ENCODE measurements at regions not wholly inside any gene's neighbourhood (a gene's known extent, or its start where the extent isn't known, plus 50 kb on each side); places are given as distances from the start of the nearest gene placed in this dataset.

DNA sequence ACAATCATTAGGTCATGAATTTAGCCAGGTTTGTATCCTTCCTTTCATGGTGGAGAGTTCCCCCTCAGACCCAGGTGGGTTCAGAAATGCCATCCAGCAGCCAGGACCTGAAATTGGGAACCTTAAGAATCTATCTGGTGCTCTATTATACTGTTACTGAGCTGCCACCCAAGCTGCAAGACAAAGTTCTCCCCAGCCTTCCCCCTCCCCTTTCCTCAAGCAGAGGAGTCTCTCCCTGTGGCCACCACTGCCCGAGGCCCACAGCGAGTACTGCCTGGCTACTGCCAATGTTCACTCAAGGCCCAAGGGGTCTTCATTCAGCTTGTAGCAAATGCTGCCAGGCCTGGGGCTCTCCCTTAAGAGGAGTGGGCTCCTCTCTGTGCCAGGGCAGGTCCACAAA, 133.8 kb downstream of the TMEM38B start:
- Histone ChIP-seq H3K9me3 (ENCODE audit: control insufficient read depth, insufficient read depth, low read length) (peaks cover under 1% of the 10 kb centered on the region), H3K27ac (ENCODE audit: low read depth, low read length) (no peak overlapping the region), H3K4me1 (ENCODE audit: control insufficient read depth, insufficient read depth, low read length) (no peaks in the 10 kb centered on the region), H3K4me3 (ENCODE audit: low read depth, low read length) (no peak overlapping the region), H3K27me3 (ENCODE audit: control insufficient read depth, insufficient read depth, low read length) (no peaks in the 10 kb centered on the region), H3K36me3 (ENCODE audit: control insufficient read depth, insufficient read depth, low read length) (no peaks in the 10 kb centered on the region)
- 100% methylated on average over 2 of the region's 2 CpGs for WGBS (ENCODE audit: insufficient coverage)
- no peak for DNase-seq (ENCODE audit: low read depth in 4 of 6, low spot score in 6 of 6)

DNA sequence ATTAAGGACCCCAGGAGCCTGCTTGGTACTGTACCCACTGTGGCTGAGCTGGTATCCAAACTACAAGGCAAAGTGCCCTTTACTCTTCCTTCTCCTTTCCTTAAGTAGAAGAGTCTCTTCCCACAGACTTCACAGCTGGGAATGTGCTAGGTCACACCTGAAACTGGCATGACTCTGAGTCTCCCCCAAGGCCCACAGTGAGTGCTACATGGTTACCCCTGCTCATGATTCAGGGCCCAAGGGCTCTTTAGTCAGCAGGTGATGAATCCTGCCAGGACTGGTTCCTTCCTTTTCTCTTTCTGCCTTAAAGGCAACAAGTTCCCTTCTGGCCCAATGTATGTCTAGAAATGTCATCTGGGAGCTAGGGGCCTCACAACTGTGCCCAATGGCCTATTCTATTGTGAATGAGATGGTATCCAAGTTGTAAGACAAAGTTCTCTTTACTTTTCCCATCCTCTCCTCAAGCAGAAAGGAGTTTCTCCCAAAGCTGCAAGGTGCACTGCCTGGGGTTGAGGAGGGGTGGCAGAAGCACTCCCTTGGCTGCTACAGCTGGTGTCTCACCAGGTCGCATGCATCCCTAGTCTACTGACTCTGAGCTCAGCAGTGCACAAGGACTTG, 134.4 kb downstream of the TMEM38B start:
- Histone ChIP-seq H3K9me3 (ENCODE audit: control insufficient read depth, insufficient read depth, low read length) (no peaks in the 10 kb centered on the region), H3K4me1 (ENCODE audit: control insufficient read depth, insufficient read depth, low read length) (no peaks in the 10 kb centered on the region), H3K27me3 (ENCODE audit: control insufficient read depth, insufficient read depth, low read length) (no peaks in the 10 kb centered on the region), H3K4me3 (ENCODE audit: low read depth, low read length) (no peak overlapping the region), H3K27ac (ENCODE audit: low read depth, low read length) (no peak overlapping the region), H3K36me3 (ENCODE audit: control insufficient read depth, insufficient read depth, low read length) (no peaks in the 10 kb centered on the region)
- WGBS (ENCODE audit: insufficient coverage): 45% methylated on average over 1 of the region's 1 CpG
- DNase-seq (ENCODE audit: low read depth in 4 of 6, low spot score in 6 of 6): no peak

DNA sequence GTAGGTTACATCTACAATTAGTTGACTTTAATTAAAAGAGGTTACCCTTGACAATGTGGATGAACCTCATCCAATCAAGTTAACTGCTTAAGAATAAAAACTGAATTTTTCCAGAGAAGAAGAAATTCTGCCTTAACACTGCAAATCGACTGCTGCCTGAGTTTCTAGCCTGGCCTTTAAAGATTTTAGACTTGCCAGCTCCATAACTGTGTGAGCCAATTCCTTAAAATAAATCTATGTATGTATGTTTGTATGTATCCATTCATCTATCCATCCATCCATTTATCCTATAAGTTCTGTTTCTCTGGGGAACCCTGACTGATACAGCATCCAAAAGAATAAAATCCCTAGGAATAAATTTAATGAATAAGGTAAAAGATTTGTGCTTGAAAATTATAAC, 136.1 kb downstream of the TMEM38B start:
- Histone ChIP-seq H3K27ac (ENCODE audit: low read depth, low read length) (no peak overlapping the region), H3K4me3 (ENCODE audit: low read depth, low read length) (no peak overlapping the region), H3K27me3 (ENCODE audit: control insufficient read depth, insufficient read depth, low read length) (no peaks in the 10 kb centered on the region), H3K4me1 (ENCODE audit: control insufficient read depth, insufficient read depth, low read length) (no peaks in the 10 kb centered on the region), H3K36me3 (ENCODE audit: control insufficient read depth, insufficient read depth, low read length) (no peaks in the 10 kb centered on the region), H3K9me3 (ENCODE audit: control insufficient read depth, insufficient read depth, low read length) (no peaks in the 10 kb centered on the region)
- peak in 1 of 6 donors; percentile 53 for DNase-seq (ENCODE audit: low read depth in 4 of 6, low spot score in 6 of 6)
- WGBS (ENCODE audit: insufficient coverage): no CpG with 5 or more reads among the region's 1 CpG

DNA sequence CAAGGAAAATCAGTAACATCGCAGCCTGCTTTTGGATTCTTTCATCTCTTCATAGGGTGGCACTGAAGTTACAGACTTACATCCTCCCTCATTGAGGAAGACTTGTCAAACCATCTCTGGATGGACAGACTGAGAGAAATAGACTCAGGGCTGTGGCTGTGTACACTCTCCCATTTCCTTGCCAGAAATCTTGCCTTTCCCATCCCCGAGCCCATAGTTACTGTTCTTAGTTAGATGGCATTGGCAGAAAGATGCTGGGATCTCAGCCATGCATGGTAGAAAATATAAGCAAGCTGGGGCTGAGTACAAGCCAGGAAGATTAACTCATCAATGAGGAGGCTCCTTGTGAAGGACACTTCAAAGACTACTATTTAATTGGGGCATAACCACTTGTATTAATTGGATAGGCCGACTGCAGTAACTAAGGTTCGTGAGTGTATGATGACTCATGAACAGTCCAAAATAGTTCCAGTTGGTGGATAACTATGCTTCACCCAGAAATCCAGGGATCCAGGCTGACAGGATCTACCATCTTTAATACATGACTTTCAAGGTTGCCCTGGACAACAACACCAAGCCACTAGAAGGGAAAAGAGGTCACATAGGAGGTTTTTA, 137.9 kb downstream of the TMEM38B start:
- 100% methylated on average over 2 of the region's 4 CpGs for WGBS (ENCODE audit: insufficient coverage)

DNA sequence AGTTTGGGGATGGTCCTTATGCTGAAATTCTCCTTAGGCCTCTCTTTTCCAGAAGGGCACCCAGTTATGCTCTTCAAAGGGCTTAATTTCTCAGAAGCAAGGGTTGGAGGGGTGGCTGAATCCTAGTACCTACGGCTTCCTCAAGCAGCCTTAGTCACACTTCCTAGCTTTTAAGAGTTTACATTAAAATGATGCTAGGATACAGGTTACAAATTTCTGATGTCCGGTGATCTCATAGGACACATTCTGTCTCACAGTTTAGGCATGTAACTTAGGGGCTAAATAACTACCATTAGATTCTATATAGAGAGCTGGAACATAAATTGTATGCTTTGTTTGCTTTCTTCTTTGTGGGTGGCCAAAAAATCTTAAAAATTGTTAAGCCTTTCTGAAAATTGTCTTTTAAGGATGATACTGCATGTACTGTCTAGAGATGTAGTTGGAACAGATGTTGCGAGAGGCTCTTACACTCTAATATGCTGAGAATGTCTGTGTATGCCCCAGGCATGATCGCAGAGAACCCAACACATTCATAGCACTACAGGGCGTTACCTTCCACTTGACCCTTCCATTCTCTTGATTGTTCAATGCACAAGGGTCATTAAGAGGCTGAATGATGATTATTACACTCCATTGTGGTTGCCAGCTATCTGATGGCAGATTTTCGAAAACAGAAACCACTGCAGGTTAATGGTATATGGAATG, 139.1 kb downstream of the TMEM38B start:
- Histone ChIP-seq H3K9me3 (ENCODE audit: control insufficient read depth, insufficient read depth, low read length) (no peaks in the 10 kb centered on the region), H3K27me3 (ENCODE audit: control insufficient read depth, insufficient read depth, low read length) (no peaks in the 10 kb centered on the region), H3K4me3 (ENCODE audit: low read depth, low read length) (no peak overlapping the region), H3K36me3 (ENCODE audit: control insufficient read depth, insufficient read depth, low read length) (no peaks in the 10 kb centered on the region), H3K4me1 (ENCODE audit: control insufficient read depth, insufficient read depth, low read length) (peaks cover 8% of the 10 kb centered on the region), H3K27ac (ENCODE audit: low read depth, low read length) (no peak overlapping the region)
- 71% methylated on average over 1 of the region's 6 CpGs for WGBS (ENCODE audit: insufficient coverage)
- no peak for DNase-seq (ENCODE audit: low read depth in 4 of 6, low spot score in 6 of 6)

More for the DNA sequence above, 137.9 kb downstream of the TMEM38B start:
- Histone ChIP-seq H3K36me3 (ENCODE audit: control insufficient read depth, insufficient read depth, low read length) (no peaks in the 10 kb centered on the region), H3K27ac (ENCODE audit: low read depth, low read length) (no peak overlapping the region), H3K27me3 (ENCODE audit: control insufficient read depth, insufficient read depth, low read length) (no peaks in the 10 kb centered on the region), H3K4me1 (ENCODE audit: control insufficient read depth, insufficient read depth, low read length) (peaks cover 8% of the 10 kb centered on the region), H3K9me3 (ENCODE audit: control insufficient read depth, insufficient read depth, low read length) (no peaks in the 10 kb centered on the region), H3K4me3 (ENCODE audit: low read depth, low read length) (no peak overlapping the region)
- peak in 1 of 6 donors; percentile 63 for DNase-seq (ENCODE audit: low read depth in 4 of 6, low spot score in 6 of 6)

DNA sequence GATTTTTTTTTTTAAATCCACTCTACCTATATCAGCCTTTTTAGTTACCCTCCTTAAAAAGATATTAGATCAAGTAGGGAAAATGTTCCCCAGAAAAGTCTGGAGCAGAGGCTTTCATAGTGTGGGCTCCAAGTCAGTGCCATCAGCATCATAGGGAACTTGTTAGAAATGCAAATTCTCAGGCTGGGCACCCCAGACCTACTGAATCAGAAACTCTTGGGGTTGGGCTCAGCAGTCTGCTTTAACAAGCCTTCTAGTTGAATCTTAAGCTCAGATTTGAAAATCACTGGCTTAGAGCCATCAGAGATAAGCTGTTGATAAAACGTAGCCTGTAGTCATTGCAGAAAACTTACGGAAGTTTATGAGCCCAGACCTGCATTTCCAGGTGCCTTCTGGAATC, 140.1 kb downstream of the TMEM38B start:
- Histone ChIP-seq H3K9me3 (ENCODE audit: control insufficient read depth, insufficient read depth, low read length) (no peaks in the 10 kb centered on the region), H3K27ac (ENCODE audit: low read depth, low read length) (no peak overlapping the region), H3K27me3 (ENCODE audit: control insufficient read depth, insufficient read depth, low read length) (no peaks in the 10 kb centered on the region), H3K36me3 (ENCODE audit: control insufficient read depth, insufficient read depth, low read length) (no peaks in the 10 kb centered on the region), H3K4me3 (ENCODE audit: low read depth, low read length) (no peak overlapping the region), H3K4me1 (ENCODE audit: control insufficient read depth, insufficient read depth, low read length) (peaks cover 8% of the 10 kb centered on the region)
- no peak for DNase-seq (ENCODE audit: low read depth in 4 of 6, low spot score in 6 of 6)
- WGBS (ENCODE audit: insufficient coverage): 83% methylated on average over 2 of the region's 2 CpGs

DNA sequence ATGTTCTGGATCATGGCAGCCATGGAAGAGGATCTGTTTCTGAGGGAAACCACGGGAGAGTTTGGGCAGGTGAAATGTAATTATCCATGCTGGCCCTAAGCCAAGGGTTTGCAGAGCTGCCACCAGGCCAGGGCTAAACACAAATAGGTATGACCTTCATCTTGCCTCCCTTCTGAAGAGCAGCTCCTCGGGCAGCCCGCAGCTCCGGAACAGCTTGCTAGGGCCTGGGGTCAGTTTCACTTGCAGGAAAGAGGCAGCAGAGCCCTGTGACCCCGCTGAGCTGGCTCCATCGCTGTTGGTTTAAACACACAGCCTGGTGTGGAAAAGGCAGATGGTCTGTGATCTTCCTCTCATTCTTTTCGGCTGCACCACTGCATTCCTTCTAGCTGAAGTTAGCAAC, 141.4 kb downstream of the TMEM38B start:
- WGBS (ENCODE audit: insufficient coverage): 44% methylated on average over 7 of the region's 7 CpGs
- peak in 2 of 6 donors; percentile 6 to 27 for DNase-seq (ENCODE audit: low read depth in 4 of 6, low spot score in 6 of 6)
- Histone ChIP-seq H3K4me1 (ENCODE audit: control insufficient read depth, insufficient read depth, low read length) (peaks cover 8% of the 10 kb centered on the region), H3K9me3 (ENCODE audit: control insufficient read depth, insufficient read depth, low read length) (no peaks in the 10 kb centered on the region), H3K36me3 (ENCODE audit: control insufficient read depth, insufficient read depth, low read length) (no peaks in the 10 kb centered on the region), H3K27ac (ENCODE audit: low read depth, low read length) (no peak overlapping the region), H3K4me3 (ENCODE audit: low read depth, low read length) (no peak overlapping the region), H3K27me3 (ENCODE audit: control insufficient read depth, insufficient read depth, low read length) (no peaks in the 10 kb centered on the region)

DNA sequence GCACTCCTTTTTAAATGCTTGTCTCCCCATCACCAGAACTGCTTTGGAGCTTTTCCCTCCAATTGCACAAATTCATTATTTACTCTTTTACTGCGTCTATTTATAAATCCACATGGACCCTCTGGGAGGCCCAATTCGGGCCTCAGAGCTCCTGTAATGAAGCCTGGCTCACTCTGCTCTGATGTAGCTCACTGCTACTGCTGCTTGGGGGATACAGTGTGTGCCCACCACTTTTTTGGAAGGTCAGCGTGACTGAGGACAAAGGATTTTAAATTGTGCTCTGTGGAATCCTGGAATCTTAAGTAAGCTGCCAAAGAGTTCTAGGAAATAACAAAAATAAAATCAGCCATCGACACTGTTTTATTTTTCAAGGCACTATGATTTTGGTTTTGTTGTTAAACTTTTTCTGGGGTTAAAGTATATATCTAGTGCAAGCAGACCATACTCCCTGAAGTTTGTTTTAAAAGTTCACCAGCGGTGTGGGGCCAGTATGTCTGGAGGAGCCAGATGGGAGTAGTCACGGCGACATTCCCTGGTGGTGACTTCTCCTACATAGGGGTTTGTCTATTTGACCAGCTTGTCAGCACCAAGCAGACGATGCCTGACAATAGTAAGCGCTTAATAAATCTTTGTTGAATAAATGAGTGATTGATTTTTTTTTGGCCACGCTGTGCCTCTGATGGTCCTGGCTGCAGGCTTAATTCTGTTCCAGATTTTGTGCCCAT, 142.8 kb downstream of the TMEM38B start:
- Histone ChIP-seq H3K27me3 (ENCODE audit: control insufficient read depth, insufficient read depth, low read length) (no peaks in the 10 kb centered on the region), H3K4me3 (ENCODE audit: low read depth, low read length) (no peak overlapping the region), H3K36me3 (ENCODE audit: control insufficient read depth, insufficient read depth, low read length) (no peaks in the 10 kb centered on the region), H3K9me3 (ENCODE audit: control insufficient read depth, insufficient read depth, low read length) (no peaks in the 10 kb centered on the region), H3K4me1 (ENCODE audit: control insufficient read depth, insufficient read depth, low read length) (peaks cover 8% of the 10 kb centered on the region), H3K27ac (ENCODE audit: low read depth, low read length) (no peak overlapping the region)
- peak in 1 of 6 donors; percentile 52 for DNase-seq (ENCODE audit: low read depth in 4 of 6, low spot score in 6 of 6)
- 68% methylated on average over 6 of the region's 10 CpGs for WGBS (ENCODE audit: insufficient coverage)

DNA sequence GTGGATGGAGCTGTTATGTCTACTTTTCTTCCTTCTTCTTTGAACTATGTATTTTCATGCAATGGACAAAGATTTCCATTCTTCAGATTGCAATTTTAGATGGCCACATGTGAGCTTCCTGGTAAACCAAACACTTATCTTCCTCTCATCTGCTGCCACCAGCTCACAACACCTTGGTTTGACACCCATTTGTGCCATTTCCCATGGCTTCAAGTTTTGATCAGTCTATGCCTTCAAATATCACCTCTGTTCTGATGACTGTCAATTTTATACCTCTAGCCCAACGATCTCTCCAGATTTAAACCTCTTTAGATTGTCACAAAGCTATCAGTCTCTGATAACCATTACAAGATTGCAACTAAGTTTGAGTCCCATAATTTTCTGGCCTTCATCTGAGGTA, 147.2 kb downstream of the TMEM38B start:
- Histone ChIP-seq H3K36me3 (ENCODE audit: control insufficient read depth, insufficient read depth, low read length) (no peaks in the 10 kb centered on the region), H3K27ac (ENCODE audit: low read depth, low read length) (no peak overlapping the region), H3K4me1 (ENCODE audit: control insufficient read depth, insufficient read depth, low read length) (no peaks in the 10 kb centered on the region), H3K27me3 (ENCODE audit: control insufficient read depth, insufficient read depth, low read length) (no peaks in the 10 kb centered on the region), H3K9me3 (ENCODE audit: control insufficient read depth, insufficient read depth, low read length) (no peaks in the 10 kb centered on the region), H3K4me3 (ENCODE audit: low read depth, low read length) (no peak overlapping the region)
- WGBS (ENCODE audit: insufficient coverage): 100% methylated on average over 1 of the region's 1 CpG
- DNase-seq (ENCODE audit: low read depth in 4 of 6, low spot score in 6 of 6): no peak

Data from spinal cord (tissue), 9 donors.